ENCODE measurements at regions not wholly inside any gene's neighbourhood (a gene's known extent, or its start where the extent isn't known, plus 50 kb on each side); places are given as distances from the start of the nearest gene placed in this dataset.

DNA sequence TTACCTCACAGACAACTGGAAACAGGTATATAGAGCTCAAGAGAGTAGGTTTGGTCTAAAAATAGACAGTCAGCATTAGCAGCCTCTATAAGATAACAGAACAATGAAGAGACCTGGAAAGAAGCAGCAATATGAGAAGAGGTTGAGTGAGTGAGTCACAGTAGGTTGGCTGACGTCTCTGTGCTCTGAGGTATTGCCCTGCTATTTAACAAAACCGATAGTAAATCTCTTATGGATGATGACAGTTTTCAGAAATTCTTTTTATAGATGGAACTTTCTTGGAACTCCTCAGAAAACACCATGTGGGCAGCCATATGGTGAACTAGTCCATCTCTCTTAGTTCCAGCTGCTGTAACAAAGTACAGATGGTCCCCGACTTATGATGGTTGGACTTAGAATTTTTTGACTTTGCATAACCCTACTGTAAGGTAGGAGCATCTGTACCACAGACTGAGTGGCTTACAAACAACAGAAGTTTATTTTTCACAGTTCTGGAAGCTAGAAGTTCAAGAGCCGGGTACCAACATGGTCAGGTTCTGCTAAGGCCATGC, 123.5 kb downstream of the MBD2 start:
- TF ChIP-seq, protein P1, sequence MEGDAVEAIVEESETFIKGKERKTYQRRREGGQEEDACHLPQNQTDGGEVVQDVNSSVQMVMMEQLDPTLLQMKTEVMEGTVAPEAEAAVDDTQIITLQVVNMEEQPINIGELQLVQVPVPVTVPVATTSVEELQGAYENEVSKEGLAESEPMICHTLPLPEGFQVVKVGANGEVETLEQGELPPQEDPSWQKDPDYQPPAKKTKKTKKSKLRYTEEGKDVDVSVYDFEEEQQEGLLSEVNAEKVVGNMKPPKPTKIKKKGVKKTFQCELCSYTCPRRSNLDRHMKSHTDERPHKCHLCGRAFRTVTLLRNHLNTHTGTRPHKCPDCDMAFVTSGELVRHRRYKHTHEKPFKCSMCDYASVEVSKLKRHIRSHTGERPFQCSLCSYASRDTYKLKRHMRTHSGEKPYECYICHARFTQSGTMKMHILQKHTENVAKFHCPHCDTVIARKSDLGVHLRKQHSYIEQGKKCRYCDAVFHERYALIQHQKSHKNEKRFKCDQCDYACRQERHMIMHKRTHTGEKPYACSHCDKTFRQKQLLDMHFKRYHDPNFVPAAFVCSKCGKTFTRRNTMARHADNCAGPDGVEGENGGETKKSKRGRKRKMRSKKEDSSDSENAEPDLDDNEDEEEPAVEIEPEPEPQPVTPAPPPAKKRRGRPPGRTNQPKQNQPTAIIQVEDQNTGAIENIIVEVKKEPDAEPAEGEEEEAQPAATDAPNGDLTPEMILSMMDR (IDR thresholded peaks at IDR 0.05; ENCODE audit: partially characterized antibody, unreplicated experiment), result no peak
- DNase-seq, result no peak

DNA sequence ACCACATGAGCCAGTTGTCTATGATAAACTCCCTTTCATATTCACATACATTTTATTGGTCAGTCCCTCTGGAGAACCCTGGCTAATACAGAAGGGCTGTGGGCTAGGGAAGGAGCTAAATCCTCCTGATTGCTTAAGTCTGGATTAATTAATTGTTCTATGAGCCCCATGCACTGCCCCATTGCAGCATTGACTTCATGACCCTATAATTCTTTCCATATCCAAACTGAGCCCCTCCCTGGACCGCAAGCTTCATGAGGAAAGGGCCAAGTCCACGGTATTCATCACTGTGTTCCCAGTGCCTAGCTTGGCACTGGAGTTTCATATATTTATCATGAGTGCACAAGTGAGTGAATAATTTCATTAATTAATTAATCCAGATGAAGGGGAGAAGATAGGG, 124.0 kb downstream of the MBD2 start:
- peak overlapping the region; percentile 28 for H3K27ac Mint-ChIP-seq (ENCODE audit: unreplicated experiment)
- H3K4me3 Mint-ChIP-seq (ENCODE audit: unreplicated experiment), result no peak overlapping the region
- H3K4me1 Mint-ChIP-seq (ENCODE audit: low read depth, unreplicated experiment), result no peaks in the 10 kb centered on the region
- no peaks in the 10 kb centered on the region for H3K9me3 Mint-ChIP-seq (ENCODE audit: unreplicated experiment)
- peaks cover 5% of the 10 kb centered on the region for H3K36me3 Mint-ChIP-seq (ENCODE audit: unreplicated experiment)
- TF ChIP-seq, protein P1 (IDR thresholded peaks at IDR 0.05; ENCODE audit: partially characterized antibody, unreplicated experiment), result no peak
- no peak for DNase-seq
- peaks cover 4% of the 10 kb centered on the region for H3K27me3 Mint-ChIP-seq (ENCODE audit: unreplicated experiment)

More for the DNA sequence above, 123.5 kb downstream of the MBD2 start:
- peaks cover 4% of the 10 kb centered on the region for H3K27me3 Mint-ChIP-seq (ENCODE audit: unreplicated experiment)
- no peak overlapping the region for H3K4me3 Mint-ChIP-seq (ENCODE audit: unreplicated experiment)
- H3K27ac Mint-ChIP-seq (ENCODE audit: unreplicated experiment), result no peak overlapping the region
- no peaks in the 10 kb centered on the region for H3K4me1 Mint-ChIP-seq (ENCODE audit: low read depth, unreplicated experiment)
- H3K9me3 Mint-ChIP-seq (ENCODE audit: unreplicated experiment), result no peaks in the 10 kb centered on the region
- H3K36me3 Mint-ChIP-seq (ENCODE audit: unreplicated experiment), result peaks cover 5% of the 10 kb centered on the region

DNA sequence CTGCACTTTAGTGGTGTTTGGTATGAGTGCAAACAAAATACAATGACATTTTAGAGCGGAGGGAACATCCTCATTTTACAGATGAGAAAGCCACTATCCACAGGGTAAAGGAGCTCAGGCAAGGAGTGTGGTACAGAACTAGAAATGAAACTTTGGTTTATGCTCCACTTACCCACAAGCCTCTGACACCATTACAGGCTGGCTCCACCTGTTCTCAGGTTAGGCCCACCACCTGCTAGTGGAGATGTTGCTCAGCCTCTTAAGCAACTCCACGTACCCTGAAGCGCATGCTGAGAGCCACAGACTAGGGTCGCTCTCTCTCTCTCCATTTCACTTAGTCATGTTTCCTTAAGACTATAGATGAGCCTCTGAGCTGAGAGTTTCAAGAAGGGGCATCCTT, 130.0 kb downstream of the MBD2 start:
- H3K27me3 Mint-ChIP-seq (ENCODE audit: unreplicated experiment), result peaks cover 7% of the 10 kb centered on the region
- H3K9me3 Mint-ChIP-seq (ENCODE audit: unreplicated experiment), result no peaks in the 10 kb centered on the region

DNA sequence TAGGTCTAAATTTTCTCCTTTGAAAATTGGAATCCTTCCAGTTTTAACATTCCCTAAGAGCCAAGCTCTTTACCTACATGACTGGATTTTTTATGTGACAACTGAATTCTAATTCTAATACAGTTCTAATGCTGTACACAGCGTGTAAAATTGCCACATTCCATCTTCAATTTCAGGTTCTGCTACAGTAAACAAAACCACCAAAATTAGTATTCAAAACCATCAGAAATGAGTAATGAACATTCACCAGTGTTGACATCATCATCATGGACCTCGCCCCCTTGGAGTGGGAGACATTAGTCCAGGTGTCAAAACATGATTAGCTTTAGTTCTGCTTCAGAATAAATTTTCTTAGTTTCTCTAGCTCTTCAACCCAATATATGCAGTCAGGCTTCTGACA, 133.6 kb downstream of the MBD2 start:
- Mint-ChIP-seq H3K27me3 (ENCODE audit: unreplicated experiment) (peaks cover 6% of the 10 kb centered on the region), H3K9me3 (ENCODE audit: unreplicated experiment) (no peaks in the 10 kb centered on the region), H3K4me3 (ENCODE audit: unreplicated experiment) (no peak overlapping the region), H3K27ac (ENCODE audit: unreplicated experiment) (no peak overlapping the region), H3K4me1 (ENCODE audit: low read depth, unreplicated experiment) (peaks cover 4% of the 10 kb centered on the region), H3K36me3 (ENCODE audit: unreplicated experiment) (no peaks in the 10 kb centered on the region)
- TF ChIP-seq, protein P1 (IDR thresholded peaks at IDR 0.05; ENCODE audit: partially characterized antibody, unreplicated experiment), result no peak
- DNase-seq, result no peak

More for the DNA sequence above, 130.0 kb downstream of the MBD2 start:
- no peak for DNase-seq
- peaks cover 5% of the 10 kb centered on the region for H3K36me3 Mint-ChIP-seq (ENCODE audit: unreplicated experiment)
- no peak overlapping the region for H3K27ac Mint-ChIP-seq (ENCODE audit: unreplicated experiment)
- peaks cover 4% of the 10 kb centered on the region for H3K4me1 Mint-ChIP-seq (ENCODE audit: low read depth, unreplicated experiment)
- TF ChIP-seq, protein P1 (IDR thresholded peaks at IDR 0.05; ENCODE audit: partially characterized antibody, unreplicated experiment), result no peak
- no peak overlapping the region for H3K4me3 Mint-ChIP-seq (ENCODE audit: unreplicated experiment)

DNA sequence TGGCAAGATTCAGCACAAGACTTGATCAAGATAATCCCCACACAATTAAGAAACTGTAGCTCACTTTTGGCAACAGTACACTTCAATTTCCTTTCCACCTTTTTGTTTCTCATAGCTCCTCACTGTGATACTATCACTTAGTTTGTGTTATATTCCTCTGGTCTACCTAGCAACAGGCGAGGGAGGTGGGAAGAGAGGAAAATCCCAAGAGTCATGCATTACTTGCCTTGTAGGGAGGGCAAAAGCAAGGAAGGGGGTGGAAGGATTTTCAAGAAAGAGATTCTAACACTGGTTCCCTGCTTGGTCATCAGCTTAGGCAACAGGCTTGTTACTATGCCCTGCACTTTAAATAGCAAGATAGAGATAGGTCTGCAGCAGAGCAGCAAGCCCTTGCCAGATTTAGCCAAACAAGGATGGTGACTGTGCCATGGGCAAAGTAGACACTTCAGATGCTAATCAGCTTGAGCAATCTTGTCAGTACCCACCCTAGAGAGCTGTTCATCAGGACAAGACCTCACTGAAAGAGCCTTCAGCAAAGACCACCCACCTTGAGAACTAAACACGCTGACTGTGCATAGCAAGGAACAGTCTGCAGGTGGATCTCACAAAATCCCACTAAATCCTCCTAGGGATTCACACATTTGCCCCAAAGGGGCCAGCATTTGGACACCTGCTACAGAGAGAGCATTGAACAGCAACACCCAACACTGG, 134.6 kb downstream of the MBD2 start:
- no peaks in the 10 kb centered on the region for H3K36me3 Mint-ChIP-seq (ENCODE audit: unreplicated experiment)
- TF ChIP-seq, protein P1 (IDR thresholded peaks at IDR 0.05; ENCODE audit: partially characterized antibody, unreplicated experiment), result no peak
- no peak overlapping the region for H3K27ac Mint-ChIP-seq (ENCODE audit: unreplicated experiment)
- DNase-seq, result no peak
- H3K4me1 Mint-ChIP-seq (ENCODE audit: low read depth, unreplicated experiment), result peaks cover 4% of the 10 kb centered on the region
- no peaks in the 10 kb centered on the region for H3K9me3 Mint-ChIP-seq (ENCODE audit: unreplicated experiment)
- H3K4me3 Mint-ChIP-seq (ENCODE audit: unreplicated experiment), result no peak overlapping the region
- H3K27me3 Mint-ChIP-seq (ENCODE audit: unreplicated experiment), result peaks cover 6% of the 10 kb centered on the region

All from glutamatergic neuron (in vitro differentiated cells).